ENCODE measurements at regions not wholly inside any gene's neighbourhood (a gene's known extent, or its start where the extent isn't known, plus 50 kb on each side); places are given as distances from the start of the nearest gene placed in this dataset.

DNA sequence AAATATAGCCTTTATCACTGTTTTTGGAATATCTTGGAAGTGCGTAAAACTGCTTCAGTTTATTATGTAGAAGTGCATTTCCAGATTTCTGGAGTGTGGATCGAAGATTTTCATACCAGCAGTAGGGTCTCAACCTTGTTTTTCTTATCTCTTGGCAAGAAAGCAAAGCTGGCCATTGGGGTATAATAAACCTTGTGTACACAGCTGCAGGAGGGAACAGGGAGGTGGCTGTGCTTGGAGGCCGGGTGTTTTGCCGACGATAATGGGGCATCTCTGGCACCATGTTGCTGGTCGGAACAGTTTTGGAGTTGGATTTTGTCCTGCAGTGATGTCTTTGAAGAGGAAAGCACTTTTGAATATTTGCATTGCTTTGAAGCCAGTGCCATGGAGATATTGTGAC lies 308.8 kb upstream of the DMRT1 start:
- ChIA-PET CTCF (no interaction called here), POLR2A (no interaction called here)
- Mint-ChIP-seq H3K9me3 (no peaks in the 10 kb centered on the region), H3K4me1 (peaks cover 5 to 62% (median 10%) of the 10 kb centered on the region in 3 donors), H3K36me3 (peaks cover 6% of the 10 kb centered on the region), H3K27ac (no peak overlapping the region), H3K27me3 (no peaks in the 10 kb centered on the region), H3K4me3 (no peak overlapping the region)
- H3K9me3 ChIP-seq: no peaks in the 10 kb centered on the region
- H3K36me3 ChIP-seq (ENCODE audit: control insufficient read depth in 2 of 2, extremely low read depth in 1 of 2, insufficient read depth in 1 of 2, low read length in 1 of 2): no peaks in the 10 kb centered on the region
- H3K4me1 ChIP-seq (ENCODE audit: control insufficient read depth in 1 of 2, extremely low read depth in 1 of 2, insufficient read depth in 2 of 2, low read length in 2 of 2): peaks cover 0 to 2% of the 10 kb centered on the region in 2 experiments
- no peak overlapping the region for H3K4me3 ChIP-seq (ENCODE audit: control insufficient read depth in 1 of 2, extremely low read depth in 1 of 2, low read length in 1 of 2)
- WGBS (ENCODE audit: insufficient coverage): 65% methylated on average over 6 of the region's 6 CpGs
- ATAC-seq (replicated peaks in 1 of 4): no peak
- no peak overlapping the region for H3K27ac ChIP-seq (ENCODE audit: low read length)
- DNase-seq: no peak
- H3K27me3 ChIP-seq (replicated peaks in 1 of 2; ENCODE audit: control insufficient read depth in 2 of 2, extremely low read depth in 1 of 2, insufficient read depth in 2 of 2, low read length in 1 of 2): peaks cover 0 to 3% of the 10 kb centered on the region in 2 experiments

DNA sequence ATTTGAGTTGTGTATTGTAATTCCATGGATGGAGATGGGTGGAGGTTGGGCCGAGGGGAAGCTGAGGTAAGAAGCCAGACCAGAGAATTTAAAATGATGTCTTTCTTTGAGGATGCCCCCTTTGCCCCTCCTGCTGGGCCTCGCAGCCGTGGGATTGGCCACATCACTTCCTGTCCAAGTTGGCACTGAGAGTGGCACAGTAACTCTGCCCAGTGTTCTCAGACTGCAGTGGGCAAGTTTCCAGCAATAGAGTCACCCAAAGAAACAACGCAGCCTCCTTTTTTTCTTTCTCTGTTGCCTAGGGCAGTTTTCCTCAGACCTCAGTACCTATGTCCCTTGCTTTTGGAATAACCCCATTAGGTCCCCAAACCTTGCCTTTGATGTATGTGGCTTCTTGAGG lies 306.6 kb upstream of the DMRT1 start:
- H3K9me3 Mint-ChIP-seq: peaks cover 0 to under 1% (median 0%) of the 10 kb centered on the region in 3 donors
- WGBS (ENCODE audit: insufficient coverage): 82% methylated on average over 4 of the region's 4 CpGs
- Histone ChIP-seq H3K4me1 (ENCODE audit: control insufficient read depth in 1 of 2, extremely low read depth in 1 of 2, insufficient read depth in 2 of 2, low read length in 2 of 2) (peaks cover 0 to 2% of the 10 kb centered on the region in 2 experiments), H3K27ac (ENCODE audit: low read length) (no peak overlapping the region), H3K4me3 (ENCODE audit: control insufficient read depth in 1 of 2, extremely low read depth in 1 of 2, low read length in 1 of 2) (no peak overlapping the region), H3K36me3 (ENCODE audit: control insufficient read depth in 2 of 2, extremely low read depth in 1 of 2, insufficient read depth in 1 of 2, low read length in 1 of 2) (no peaks in the 10 kb centered on the region), H3K27me3 (replicated peaks in 1 of 2; ENCODE audit: control insufficient read depth in 2 of 2, extremely low read depth in 1 of 2, insufficient read depth in 2 of 2, low read length in 1 of 2) (peaks cover 0 to 2% of the 10 kb centered on the region in 2 experiments), H3K9me3 (no peaks in the 10 kb centered on the region)
- DNase-seq (no peak), ATAC-seq (replicated peaks in 1 of 4) (no peak)
- POLR2A ChIA-PET: no interaction called here
- H3K27me3 Mint-ChIP-seq: no peaks in the 10 kb centered on the region
- peaks cover 9% of the 10 kb centered on the region for H3K36me3 Mint-ChIP-seq
- H3K4me3 Mint-ChIP-seq: no peak overlapping the region
- CTCF ChIA-PET: no interaction called here
- H3K27ac Mint-ChIP-seq: no peak overlapping the region
- peaks cover 5 to 65% (median 16%) of the 10 kb centered on the region in 3 donors for H3K4me1 Mint-ChIP-seq

DNA sequence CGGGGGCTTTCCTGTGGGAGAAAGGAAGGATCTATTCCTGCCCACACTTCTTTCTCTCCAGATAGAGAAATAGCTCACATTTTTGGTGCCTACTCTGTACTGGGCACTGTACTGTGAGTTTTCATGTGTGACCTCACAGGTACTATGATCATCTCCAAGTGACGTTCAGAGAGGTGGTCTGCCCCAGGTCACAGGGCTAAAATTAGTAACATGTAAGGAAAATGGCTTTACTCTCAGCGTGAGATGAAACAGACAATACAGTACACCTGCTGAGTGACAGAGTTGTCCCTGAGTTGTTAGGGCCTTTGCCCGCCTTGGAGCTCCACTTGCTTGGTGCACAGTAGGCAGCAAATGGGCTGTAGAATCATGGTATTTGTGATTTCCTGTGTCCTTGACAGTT lies 306.1 kb upstream of the DMRT1 start:
- H3K4me1 Mint-ChIP-seq: peaks cover 5 to 63% (median 16%) of the 10 kb centered on the region in 3 donors
- no peak overlapping the region for H3K4me3 Mint-ChIP-seq

DNA sequence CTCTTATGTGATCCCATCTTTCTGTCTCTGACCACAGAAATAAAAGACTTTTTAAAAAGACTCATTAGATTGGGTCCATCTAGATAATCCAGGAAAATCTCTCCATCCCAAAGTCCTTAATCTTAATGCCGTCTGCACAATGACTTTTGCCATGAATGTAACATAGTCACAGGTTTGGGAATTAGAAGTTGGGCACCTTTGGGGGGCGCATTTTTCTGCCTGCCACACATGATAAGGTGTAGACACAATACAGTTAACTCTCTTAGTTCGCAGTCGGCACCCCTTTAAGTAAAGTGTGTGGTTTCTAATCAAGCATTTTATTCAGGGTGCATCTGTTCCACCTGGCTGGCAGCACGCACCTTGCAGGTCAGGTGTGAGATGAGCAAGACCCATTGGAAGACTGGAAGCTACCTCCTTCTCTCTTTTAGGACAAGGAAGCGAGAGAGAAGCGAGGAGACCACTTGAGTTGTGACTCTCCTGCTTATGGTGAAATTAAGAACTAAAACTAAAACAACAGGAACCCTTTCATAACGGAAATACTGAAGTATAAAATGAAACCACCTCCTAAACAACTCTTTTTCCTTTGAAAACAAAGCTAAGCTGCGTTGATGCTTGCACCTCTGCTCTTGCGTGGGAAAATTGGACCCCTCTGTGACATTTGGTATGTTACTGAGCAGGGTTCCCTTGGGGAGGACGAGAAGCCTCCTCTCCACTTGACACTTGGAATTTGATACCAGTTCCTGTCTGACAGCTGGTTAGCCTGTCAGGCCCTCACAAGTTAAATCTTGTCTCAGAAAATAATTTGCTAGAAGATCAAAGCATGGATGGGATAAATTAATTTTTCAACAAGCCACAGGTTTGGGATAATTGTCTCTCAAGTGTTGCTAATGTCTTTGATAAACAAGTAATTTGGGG lies 304.6 kb upstream of the DMRT1 start:
- Mint-ChIP-seq H3K4me1 (peaks cover 5 to 57% (median 16%) of the 10 kb centered on the region in 3 donors), H3K9me3 (peaks cover 0 to 2% (median 0%) of the 10 kb centered on the region in 3 donors), H3K4me3 (peak overlapping the region in 2 of 3 donors; percentile 63 to 73), H3K36me3 (peaks cover 16% of the 10 kb centered on the region), H3K27me3 (peaks cover 0 to 4% of the 10 kb centered on the region in 2 donors), H3K27ac (peak overlapping the region; percentile 11 to 93)
- 82% methylated on average over 2 of the region's 11 CpGs for WGBS (ENCODE audit: insufficient coverage)
- Histone ChIP-seq H3K4me3 (ENCODE audit: control insufficient read depth in 1 of 2, extremely low read depth in 1 of 2, low read length in 1 of 2) (peak overlapping the region in 1 of 2 donors; percentile 6), H3K36me3 (ENCODE audit: control insufficient read depth in 2 of 2, extremely low read depth in 1 of 2, insufficient read depth in 1 of 2, low read length in 1 of 2) (no peaks in the 10 kb centered on the region), H3K9me3 (peaks cover 2% of the 10 kb centered on the region), H3K4me1 (ENCODE audit: control insufficient read depth in 1 of 2, extremely low read depth in 1 of 2, insufficient read depth in 2 of 2, low read length in 2 of 2) (peaks cover 0 to 2% of the 10 kb centered on the region in 2 experiments), H3K27ac (ENCODE audit: low read length) (peak overlapping the region; percentile 3), H3K27me3 (replicated peaks in 1 of 2; ENCODE audit: control insufficient read depth in 2 of 2, extremely low read depth in 1 of 2, insufficient read depth in 2 of 2, low read length in 1 of 2) (peaks cover 0 to 2% of the 10 kb centered on the region in 2 experiments)
- DNase-seq (peak in 1 of 35 experiments; percentile 9), ATAC-seq (replicated peaks in 1 of 4) (peak in 2 of 4 experiments; percentile 47)
- CTCF ChIA-PET: no interaction called here
- POLR2A ChIA-PET: no interaction called here

More for the DNA sequence above, 306.1 kb upstream of the DMRT1 start:
- no peak overlapping the region for H3K4me3 ChIP-seq (ENCODE audit: control insufficient read depth in 1 of 2, extremely low read depth in 1 of 2, low read length in 1 of 2)
- peaks cover 14% of the 10 kb centered on the region for H3K36me3 Mint-ChIP-seq
- CTCF ChIA-PET: no interaction called here
- no peak overlapping the region for H3K27ac ChIP-seq (ENCODE audit: low read length)
- whole genome bisulfite sequencing (ENCODE audit: insufficient coverage): 90% methylated on average over 2 of the region's 4 CpGs
- H3K9me3 Mint-ChIP-seq: peaks cover 0 to 2% (median 0%) of the 10 kb centered on the region in 3 donors
- H3K36me3 ChIP-seq (ENCODE audit: control insufficient read depth in 2 of 2, extremely low read depth in 1 of 2, insufficient read depth in 1 of 2, low read length in 1 of 2): no peaks in the 10 kb centered on the region
- no peak overlapping the region for H3K27ac Mint-ChIP-seq
- H3K4me1 ChIP-seq (ENCODE audit: control insufficient read depth in 1 of 2, extremely low read depth in 1 of 2, insufficient read depth in 2 of 2, low read length in 2 of 2): peaks cover 0 to 2% of the 10 kb centered on the region in 2 experiments
- H3K27me3 ChIP-seq (replicated peaks in 1 of 2; ENCODE audit: control insufficient read depth in 2 of 2, extremely low read depth in 1 of 2, insufficient read depth in 2 of 2, low read length in 1 of 2): peaks cover 0 to 2% of the 10 kb centered on the region in 2 experiments
- DNase-seq (no peak), ATAC-seq (replicated peaks in 1 of 4) (no peak)
- POLR2A ChIA-PET: no interaction called here
- H3K9me3 ChIP-seq: peaks cover 2% of the 10 kb centered on the region
- no peaks in the 10 kb centered on the region for H3K27me3 Mint-ChIP-seq

DNA sequence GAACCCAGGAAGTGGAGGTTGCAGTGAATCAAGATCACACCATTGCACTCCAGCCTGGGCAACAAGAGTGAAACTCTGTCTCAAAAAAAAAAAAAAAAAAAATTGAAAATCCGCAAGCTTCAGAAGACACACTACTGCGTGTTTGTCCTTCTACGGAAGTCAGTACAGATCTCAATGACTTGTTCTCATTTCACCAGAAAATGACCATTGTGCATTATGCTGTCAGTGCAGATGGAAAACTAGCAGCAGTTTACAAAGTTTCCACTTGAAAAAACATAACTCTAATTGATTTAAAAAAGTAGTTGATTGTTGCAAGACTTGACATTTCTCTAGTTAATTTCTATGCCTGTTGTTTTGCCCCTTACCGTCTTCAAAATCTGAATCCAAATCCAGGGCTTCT lies 298.0 kb upstream of the DMRT1 start:
- H3K27ac Mint-ChIP-seq: no peak overlapping the region
- ChIA-PET POLR2A (no interaction called here), CTCF (no interaction called here)
- DNase-seq: no peak
- 100% methylated on average over 1 of the region's 4 CpGs for WGBS (ENCODE audit: insufficient coverage)
- peaks cover 4% of the 10 kb centered on the region in 2 donors for H3K27me3 Mint-ChIP-seq
- Histone ChIP-seq H3K36me3 (ENCODE audit: control insufficient read depth in 2 of 2, extremely low read depth in 1 of 2, insufficient read depth in 1 of 2, low read length in 1 of 2) (no peaks in the 10 kb centered on the region), H3K27me3 (replicated peaks in 1 of 2; ENCODE audit: control insufficient read depth in 2 of 2, extremely low read depth in 1 of 2, insufficient read depth in 2 of 2, low read length in 1 of 2) (peaks cover 0 to 5% of the 10 kb centered on the region in 2 experiments), H3K27ac (ENCODE audit: low read length) (no peak overlapping the region), H3K9me3 (peaks cover 2% of the 10 kb centered on the region), H3K4me1 (ENCODE audit: control insufficient read depth in 1 of 2, extremely low read depth in 1 of 2, insufficient read depth in 2 of 2, low read length in 2 of 2) (no peaks in the 10 kb centered on the region), H3K4me3 (ENCODE audit: control insufficient read depth in 1 of 2, extremely low read depth in 1 of 2, low read length in 1 of 2) (no peak overlapping the region)
- ATAC-seq (replicated peaks in 1 of 4): no peak
- H3K4me1 Mint-ChIP-seq: peaks cover 8 to 28% (median 27%) of the 10 kb centered on the region in 3 donors
- H3K36me3 Mint-ChIP-seq: peaks cover 19% of the 10 kb centered on the region
- no peak overlapping the region for H3K4me3 Mint-ChIP-seq
- H3K9me3 Mint-ChIP-seq: peaks cover 0 to 2% (median 0%) of the 10 kb centered on the region in 3 donors

DNA sequence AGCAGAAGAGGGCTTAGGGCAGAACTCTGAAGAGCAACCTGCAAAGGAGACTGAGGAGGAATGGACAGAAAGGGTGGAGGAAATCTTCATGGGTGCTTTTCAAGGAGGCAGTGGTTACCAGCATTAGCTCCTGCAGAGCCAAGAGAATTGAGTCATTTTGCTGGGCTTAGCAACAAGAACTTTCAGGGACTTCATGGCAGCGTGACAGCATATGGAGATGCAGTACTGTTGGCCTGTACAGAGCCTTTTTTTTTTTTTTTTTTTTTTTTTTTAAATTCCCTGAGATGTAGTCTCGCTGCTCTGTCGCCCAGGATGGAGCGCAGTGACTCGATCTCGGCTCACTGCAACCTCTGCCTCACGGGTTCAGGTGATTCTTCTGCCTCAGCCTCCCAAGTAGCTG lies 296.0 kb upstream of the DMRT1 start:
- H3K27me3 Mint-ChIP-seq: peaks cover 4 to 6% of the 10 kb centered on the region in 2 donors
- no peak for ATAC-seq (replicated peaks in 1 of 4)
- DNase-seq: no peak
- H3K4me1 Mint-ChIP-seq: peaks cover 8 to 28% (median 27%) of the 10 kb centered on the region in 3 donors
- peaks cover 17% of the 10 kb centered on the region for H3K36me3 Mint-ChIP-seq
- Histone ChIP-seq H3K36me3 (ENCODE audit: control insufficient read depth in 2 of 2, extremely low read depth in 1 of 2, insufficient read depth in 1 of 2, low read length in 1 of 2) (no peaks in the 10 kb centered on the region), H3K9me3 (no peaks in the 10 kb centered on the region), H3K27ac (ENCODE audit: low read length) (no peak overlapping the region), H3K4me1 (ENCODE audit: control insufficient read depth in 1 of 2, extremely low read depth in 1 of 2, insufficient read depth in 2 of 2, low read length in 2 of 2) (no peaks in the 10 kb centered on the region), H3K4me3 (ENCODE audit: control insufficient read depth in 1 of 2, extremely low read depth in 1 of 2, low read length in 1 of 2) (no peak overlapping the region), H3K27me3 (replicated peaks in 1 of 2; ENCODE audit: control insufficient read depth in 2 of 2, extremely low read depth in 1 of 2, insufficient read depth in 2 of 2, low read length in 1 of 2) (peaks cover 0 to 7% of the 10 kb centered on the region in 2 experiments)
- H3K4me3 Mint-ChIP-seq: no peak overlapping the region
- ChIA-PET POLR2A (no interaction called here), CTCF (no interaction called here)
- no CpG with 5 or more reads among the region's 7 CpGs for WGBS (ENCODE audit: insufficient coverage)
- no peaks in the 10 kb centered on the region for H3K9me3 Mint-ChIP-seq
- H3K27ac Mint-ChIP-seq: peak overlapping the region in 1 of 2 donors; percentile 5
